GM10266 (cell line): ENCODE measurements at regions not wholly inside any gene's neighbourhood (a gene's known extent, or its start where the extent isn't known, plus 50 kb on each side); places are given as distances from the start of the nearest gene placed in this dataset.
"Not testable (repeated sequence)": the region's sequence is repeated elsewhere in the genome, so short reads cannot be mapped to it uniquely, and the experiment has no call there.

ENCODE experiments used
- DNase-seq: peaks from one replicate; pipeline ENCODE4 v3.0.0; 2012; ENCODE audit errors: extremely low spot score
- CTCF ChIP-seq: IDR thresholded peaks from 2 replicates; pipeline ENCODE4 v1.5.1; 2012; ENCODE audit warnings: mild to moderate bottlenecking, low read depth; ENCODE audit not compliant: control insufficient read depth, insufficient read depth; ENCODE audit errors: missing control alignments

GRCh38 chr15:30470601-30471365, 56.7 kb upstream of the GOLGA8R start:
- peak; percentile 7 for TF ChIP-seq CTCF
- not testable (repeated sequence) for DNase-seq

- not testable (repeated sequence) for DNase-seq
Observed at GRCh38 chr15:30471366-30471749, 57.3 kb upstream of the GOLGA8R start.

GRCh38 chr15:30471817-30472551, 57.9 kb upstream of the GOLGA8R start:
- not testable (repeated sequence) for DNase-seq

GRCh38 chr15:30484887-30485286, 67.0 kb upstream of the GOLGA8Q start:
- not testable (repeated sequence) for DNase-seq

- not testable (repeated sequence) for DNase-seq
Observed at GRCh38 chr15:30489237-30489636, 62.6 kb upstream of the GOLGA8Q start.

- not testable (repeated sequence) for DNase-seq
Observed at GRCh38 chr15:30490334-30490733, 61.5 kb upstream of the GOLGA8Q start.

GRCh38 chr15:30493947-30494346, 57.9 kb upstream of the GOLGA8Q start:
- not testable (repeated sequence) for DNase-seq

GRCh38 chr15:30497275-30497674, 54.6 kb upstream of the GOLGA8Q start:
- DNase-seq: not testable (repeated sequence)

- not testable (repeated sequence) for DNase-seq
Observed at GRCh38 chr15:30499233-30499632, 52.6 kb upstream of the GOLGA8Q start.

GRCh38 chr15:30500511-30500910, 51.3 kb upstream of the GOLGA8Q start:
- DNase-seq: not testable (repeated sequence)
